Gastroesophageal sphincter (tissue), 4 donors: ENCODE measurements at regions not wholly inside any gene's neighbourhood (a gene's known extent, or its start where the extent isn't known, plus 50 kb on each side); places are given as distances from the start of the nearest gene placed in this dataset.

Experiments used
- ATAC-seq: fragments of 150-250 bp; one replicate; pipeline ENCODE4 v1.9.1; 2016; ENCODE audit warnings: mild to moderate bottlenecking, moderate library complexity
- H3K27ac ChIP-seq, 4 donors: fragments of 200-600 bp; sonication (generic) in 3 of 4; 1 replicate in 3 of 4; 2 replicates in 1 of 4; pipeline ENCODE4 v1.5.1; 2016 to 2019
- H3K27me3 ChIP-seq: fragments of 200-600 bp; sonication (generic); one replicate; pipeline ENCODE4 v1.5.1; 2019
- H3K36me3 ChIP-seq, 2 donors: fragments of 200-600 bp; sonication (generic); one replicate each; pipeline ENCODE4 v1.5.1; 2019; ENCODE audit warnings: control low read depth in 1 of 2
- H3K4me1 ChIP-seq, 3 donors: fragments of 200-600 bp; sonication (generic); 1 replicate in 2 of 3; 2 replicates in 1 of 3; pipeline ENCODE4 v1.5.1; 2016 to 2019; ENCODE audit warnings: control low read depth in 2 of 3
- H3K4me3 ChIP-seq, 2 donors: fragments of 200-600 bp; sonication (generic); one replicate each; pipeline ENCODE4 v1.5.1; 2019; ENCODE audit warnings: mild to moderate bottlenecking in 1 of 2, moderate library complexity in 1 of 2
- H3K9me3 ChIP-seq, 3 donors: fragments of 200-600 bp; sonication (generic); one replicate each; pipeline ENCODE4 v1.5.1; 2017 to 2019; ENCODE audit warnings: control low read depth in 2 of 3
- EP300 ChIP-seq: sonication (generic); formaldehyde crosslinking; IDR thresholded peaks from one replicate; pipeline ENCODE4 v1.6.1; 2017; ENCODE audit warnings: antibody characterized with exemption, mild to moderate bottlenecking
- POLR2A ChIP-seq, 2 donors: fragments of 450-650 bp; IDR thresholded peaks; one replicate each; pipeline ENCODE4 v1.6.1; 2017; ENCODE audit warnings: antibody characterized with exemption in 2 of 2, mild to moderate bottlenecking in 2 of 2, moderate library complexity in 1 of 2
- POLR2AphosphoS5 ChIP-seq: sonication (generic); formaldehyde crosslinking; IDR thresholded peaks from one replicate; pipeline ENCODE4 v1.6.1; 2017; ENCODE audit warnings: antibody characterized with exemption
- WGBS, 2 donors: methylation state at CpG; one replicate each; pipeline ENCODE4 v1.1.5; 2018; ENCODE audit warnings: low coverage in 1 of 2; 5-methylcytosine and 5-hydroxymethylcytosine counted together
- TF ChIP-seq, protein P1 (sequence below), 4 experiments: fragments of 200-600 bp in 2 of 4; fragments of 450-650 bp in 2 of 4; sonication (generic) in 1 of 4; IDR thresholded peaks; one replicate each; pipeline ENCODE4 v1.5.1; 2017 to 2019; ENCODE audit warnings: antibody characterized with exemption in 4 of 4, mild to moderate bottlenecking in 2 of 4, moderate library complexity in 2 of 4

DNA sequence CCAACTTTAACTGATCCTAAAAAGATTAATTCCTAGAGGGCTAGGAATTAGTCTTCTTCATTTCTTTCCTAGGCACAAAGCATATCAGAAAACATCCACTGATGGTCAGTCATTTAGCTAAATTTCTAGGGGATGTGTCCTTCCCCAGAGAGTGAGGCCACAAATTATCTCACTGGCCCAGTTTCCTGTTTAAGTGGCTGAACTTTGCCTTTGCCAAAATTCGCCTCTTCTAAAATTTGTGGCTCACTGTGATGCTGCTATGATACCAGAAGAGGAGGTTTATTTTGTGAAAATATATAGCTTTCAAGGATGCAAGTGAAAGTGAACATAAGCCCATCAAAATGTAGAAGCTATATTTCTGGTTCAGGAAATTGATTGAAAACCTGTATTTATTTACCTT lies 98.1 kb upstream of the FER start:
- WGBS, 2 donors, result 63 to 100% methylated on average over 1 of the region's 1 CpG
- Histone ChIP-seq H3K27ac (no peak overlapping the region), H3K27me3 (no peaks in the 10 kb centered on the region), H3K4me1 (no peaks in the 10 kb centered on the region), H3K4me3 (no peak overlapping the region), H3K9me3 (peaks cover 0 to 17% (median 0%) of the 10 kb centered on the region in 3 donors), H3K36me3 (no peaks in the 10 kb centered on the region)
- no peak for TF ChIP-seq EP300
- TF ChIP-seq, protein P1, sequence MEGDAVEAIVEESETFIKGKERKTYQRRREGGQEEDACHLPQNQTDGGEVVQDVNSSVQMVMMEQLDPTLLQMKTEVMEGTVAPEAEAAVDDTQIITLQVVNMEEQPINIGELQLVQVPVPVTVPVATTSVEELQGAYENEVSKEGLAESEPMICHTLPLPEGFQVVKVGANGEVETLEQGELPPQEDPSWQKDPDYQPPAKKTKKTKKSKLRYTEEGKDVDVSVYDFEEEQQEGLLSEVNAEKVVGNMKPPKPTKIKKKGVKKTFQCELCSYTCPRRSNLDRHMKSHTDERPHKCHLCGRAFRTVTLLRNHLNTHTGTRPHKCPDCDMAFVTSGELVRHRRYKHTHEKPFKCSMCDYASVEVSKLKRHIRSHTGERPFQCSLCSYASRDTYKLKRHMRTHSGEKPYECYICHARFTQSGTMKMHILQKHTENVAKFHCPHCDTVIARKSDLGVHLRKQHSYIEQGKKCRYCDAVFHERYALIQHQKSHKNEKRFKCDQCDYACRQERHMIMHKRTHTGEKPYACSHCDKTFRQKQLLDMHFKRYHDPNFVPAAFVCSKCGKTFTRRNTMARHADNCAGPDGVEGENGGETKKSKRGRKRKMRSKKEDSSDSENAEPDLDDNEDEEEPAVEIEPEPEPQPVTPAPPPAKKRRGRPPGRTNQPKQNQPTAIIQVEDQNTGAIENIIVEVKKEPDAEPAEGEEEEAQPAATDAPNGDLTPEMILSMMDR (IDR thresholded peaks at IDR 0.05), result no peak
- no peak for TF ChIP-seq POLR2A (IDR thresholded peaks at IDR 0.05)
- no peak for TF ChIP-seq POLR2AphosphoS5
- ATAC-seq, result no peak

DNA sequence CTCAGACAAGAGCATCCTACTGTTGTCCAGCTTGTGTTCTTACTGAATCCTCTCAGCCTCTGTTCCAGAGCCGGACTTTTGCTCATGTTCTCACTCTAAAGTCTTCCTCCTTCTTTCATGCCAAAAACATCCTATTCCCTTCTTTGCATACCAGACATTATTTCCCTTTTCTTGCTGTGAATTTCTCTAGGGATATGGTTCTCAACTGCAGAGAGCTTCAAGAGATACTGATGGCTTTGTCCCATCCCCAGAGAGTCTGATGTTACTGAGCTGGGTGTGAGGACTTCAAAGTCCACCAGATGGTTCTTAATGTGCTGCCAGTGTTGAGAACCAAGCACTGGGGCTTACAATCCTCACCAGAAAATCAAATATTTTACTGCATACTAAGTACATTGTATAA lies 98.6 kb upstream of the FER start:
- no peaks in the 10 kb centered on the region for H3K4me1 ChIP-seq
- 78 to 100% methylated on average over 1 of the region's 1 CpG for WGBS, 2 donors
- H3K27ac ChIP-seq, result no peak overlapping the region
- peaks cover 0 to 17% (median 0%) of the 10 kb centered on the region in 3 donors for H3K9me3 ChIP-seq
- TF ChIP-seq POLR2AphosphoS5 (no peak), POLR2A (IDR thresholded peaks at IDR 0.05) (no peak), EP300 (no peak)
- TF ChIP-seq, protein P1 (IDR thresholded peaks at IDR 0.05), result no peak
- H3K36me3 ChIP-seq, result no peaks in the 10 kb centered on the region
- no peak overlapping the region for H3K4me3 ChIP-seq
- H3K27me3 ChIP-seq, result no peaks in the 10 kb centered on the region
- no peak for ATAC-seq

- no peak for TF ChIP-seq POLR2A (IDR thresholded peaks at IDR 0.05)
- TF ChIP-seq, protein P1 (IDR thresholded peaks at IDR 0.05), result peak; percentile 46 to 74 (median 56)
- no peak for TF ChIP-seq EP300
These were observed 105.4 kb upstream of the FER start for GRCh38 chr5:108642170-108642906.

GRCh38 chr5:108641596-108641995 lies 106.1 kb upstream of the FER start:
- H3K4me3 ChIP-seq, result no peak overlapping the region
- WGBS, 2 donors, result 88 to 100% methylated on average over 1 of the region's 1 CpG
- peaks cover 0 to 2% (median 0%) of the 10 kb centered on the region in 3 donors for H3K9me3 ChIP-seq
- H3K27me3 ChIP-seq, result no peaks in the 10 kb centered on the region
- H3K36me3 ChIP-seq, result no peaks in the 10 kb centered on the region
- ATAC-seq, result no peak
- TF ChIP-seq, protein P1 (IDR thresholded peaks at IDR 0.05), result no peak
- TF ChIP-seq EP300 (no peak), POLR2A (IDR thresholded peaks at IDR 0.05) (no peak), POLR2AphosphoS5 (no peak)
- H3K4me1 ChIP-seq, result peaks cover 0 to 7% (median 0%) of the 10 kb centered on the region in 3 donors
- no peak overlapping the region for H3K27ac ChIP-seq

More at GRCh38 chr5:108642170-108642906, 105.4 kb upstream of the FER start:
- 13 to 18% methylated on average over 4 of the region's 4 CpGs for WGBS, 2 donors
- no peaks in the 10 kb centered on the region for H3K27me3 ChIP-seq
- ATAC-seq, result peak; percentile 84
- H3K9me3 ChIP-seq, result peaks cover 0 to 9% (median 0%) of the 10 kb centered on the region in 3 donors
- no peak overlapping the region for H3K4me3 ChIP-seq
- H3K4me1 ChIP-seq, result peaks cover 0 to 7% (median 0%) of the 10 kb centered on the region in 3 donors
- no peak overlapping the region for H3K27ac ChIP-seq
- no peaks in the 10 kb centered on the region for H3K36me3 ChIP-seq

DNA sequence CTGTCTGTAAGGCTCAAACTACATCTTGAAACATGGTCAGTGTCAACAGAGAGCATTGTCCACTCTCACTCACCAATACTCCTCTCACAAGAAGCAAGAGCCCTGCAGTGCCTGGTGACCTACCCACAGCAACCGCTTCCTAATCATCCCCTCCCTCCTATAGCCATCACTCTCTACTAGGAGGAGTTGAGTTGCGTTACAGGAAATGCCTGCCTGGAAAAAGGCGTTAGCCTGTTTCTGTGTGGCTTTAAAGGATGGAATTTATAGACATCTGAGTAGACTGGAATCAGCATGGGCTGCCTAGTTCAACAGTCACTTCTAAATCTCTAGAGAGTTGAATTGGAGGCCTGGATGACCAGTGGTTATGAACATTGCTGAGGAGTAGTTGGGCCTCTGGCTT lies 108.3 kb upstream of the FER start:
- Histone ChIP-seq H3K4me1 (peaks cover 0 to 7% (median 0%) of the 10 kb centered on the region in 3 donors), H3K4me3 (no peak overlapping the region), H3K9me3 (no peaks in the 10 kb centered on the region), H3K27me3 (no peaks in the 10 kb centered on the region), H3K36me3 (no peaks in the 10 kb centered on the region), H3K27ac (no peak overlapping the region)
- TF ChIP-seq, protein P1 (IDR thresholded peaks at IDR 0.05), result no peak
- TF ChIP-seq POLR2A (IDR thresholded peaks at IDR 0.05), result no peak
- no peak for TF ChIP-seq POLR2AphosphoS5
- TF ChIP-seq EP300, result no peak
- WGBS, 2 donors, result 81 to 92% methylated on average over 2 to 3 of the region's 3 CpGs
- ATAC-seq, result no peak
